ENCODE measurements at regions not wholly inside any gene's neighbourhood (a gene's known extent, or its start where the extent isn't known, plus 50 kb on each side); places are given as distances from the start of the nearest gene placed in this dataset.

GRCh38 chr16:65838001-65838400 is 528.5 kb upstream of the CDH5 start:
- TF ChIP-seq POLR2AphosphoS5 (IDR thresholded peaks at IDR 0.05; ENCODE audit: low read depth), result no peak
- no peak for TF ChIP-seq CTCF (IDR thresholded peaks at IDR 0.05; ENCODE audit: insufficient read depth, low read length)
